Glomerular visceral epithelial cell (primary cell): ENCODE measurements at regions not wholly inside any gene's neighbourhood (a gene's known extent, or its start where the extent isn't known, plus 50 kb on each side); places are given as distances from the start of the nearest gene placed in this dataset.
A peak's percentile ranks its signal among the peaks of the same experiment; 100 is the strongest.

ENCODE experiments used
- DNase-seq: peaks from one replicate; pipeline ENCODE4 v3.0.0-alpha.2; 2016; ENCODE audit errors: extremely low spot score

GRCh38 chr18:72194072-72194471 is 350.1 kb downstream of the CBLN2 start:
- DNase-seq: no peak

- DNase-seq: no peak
These were observed 356.2 kb downstream of the CBLN2 start for GRCh38 chr18:72187956-72188355.

GRCh38 chr18:72181241-72181764 is 362.8 kb downstream of the CBLN2 start:
- peak; percentile 16 for DNase-seq

GRCh38 chr18:72180689-72181088 is 363.5 kb downstream of the CBLN2 start:
- no peak for DNase-seq

GRCh38 chr18:72174972-72175649 is 369.0 kb downstream of the CBLN2 start:
- DNase-seq: peak; percentile 5

GRCh38 chr18:72171596-72171995 is 372.5 kb downstream of the CBLN2 start:
- no peak for DNase-seq

- peak; percentile 5 for DNase-seq
These were observed 382.5 kb downstream of the CBLN2 start for GRCh38 chr18:72161691-72162090.

GRCh38 chr18:72160510-72161445 is 383.4 kb downstream of the CBLN2 start:
- no peak for DNase-seq

GRCh38 chr18:72155327-72155726 is 388.8 kb downstream of the CBLN2 start:
- no peak for DNase-seq

- no peak for DNase-seq
These were observed 389.2 kb downstream of the CBLN2 start for GRCh38 chr18:72154926-72155325.

GRCh38 chr18:72152935-72153334 is 391.2 kb downstream of the CBLN2 start:
- DNase-seq: no peak

GRCh38 chr18:72147830-72148229 is 396.3 kb downstream of the CBLN2 start:
- no peak for DNase-seq

- DNase-seq: no peak
These were observed 404.1 kb downstream of the CBLN2 start for GRCh38 chr18:72140007-72140406.

- no peak for DNase-seq
These were observed 415.5 kb downstream of the CBLN2 start for GRCh38 chr18:72128649-72129048.

- no peak for DNase-seq
These were observed 422.0 kb downstream of the CBLN2 start for GRCh38 chr18:72122103-72122502.

GRCh38 chr18:72119082-72119481 is 425.1 kb downstream of the CBLN2 start:
- DNase-seq: no peak

GRCh38 chr18:72114801-72115594 is 429.1 kb downstream of the CBLN2 start:
- DNase-seq: no peak

- peak; percentile 35 for DNase-seq
These were observed 436.3 kb downstream of the CBLN2 start for GRCh38 chr18:72107647-72108383.

- no peak for DNase-seq
These were observed 439.3 kb downstream of the CBLN2 start for GRCh38 chr18:72104851-72105250.

GRCh38 chr18:72102412-72102811 is 441.7 kb downstream of the CBLN2 start:
- no peak for DNase-seq

- DNase-seq: no peak
These were observed 443.6 kb downstream of the CBLN2 start for GRCh38 chr18:72100465-72101004.
